22Rv1 (cell line): ENCODE measurements at regions not wholly inside any gene's neighbourhood (a gene's known extent, or its start where the extent isn't known, plus 50 kb on each side); places are given as distances from the start of the nearest gene placed in this dataset.
A peak's percentile ranks its signal among the peaks of the same experiment; 100 is the strongest.
"Not testable (repeated sequence)": the region's sequence is repeated elsewhere in the genome, so short reads cannot be mapped to it uniquely, and the experiment has no call there.

Source experiments
- H3K27ac ChIP-seq: fragments of 450-650 bp; 2 replicates; pipeline ENCODE4 v1.5.1; 2017
- ZFX ChIP-seq: fragments of 450-650 bp; IDR thresholded peaks from 2 replicates; pipeline ENCODE4 v1.6.1; 2017; ENCODE audit warnings: antibody characterized with exemption, borderline replicate concordance
- TF ChIP-seq, protein P1 (sequence below): fragments of 450-650 bp; IDR thresholded peaks from 2 replicates; pipeline ENCODE4 v1.5.1; 2017; ENCODE audit warnings: mild to moderate bottlenecking

GRCh38 chr5:105632043-105632442 is 2038.7 kb downstream of the EFNA5 start:
- no peak overlapping the region for H3K27ac ChIP-seq
- TF ChIP-seq, protein P1, sequence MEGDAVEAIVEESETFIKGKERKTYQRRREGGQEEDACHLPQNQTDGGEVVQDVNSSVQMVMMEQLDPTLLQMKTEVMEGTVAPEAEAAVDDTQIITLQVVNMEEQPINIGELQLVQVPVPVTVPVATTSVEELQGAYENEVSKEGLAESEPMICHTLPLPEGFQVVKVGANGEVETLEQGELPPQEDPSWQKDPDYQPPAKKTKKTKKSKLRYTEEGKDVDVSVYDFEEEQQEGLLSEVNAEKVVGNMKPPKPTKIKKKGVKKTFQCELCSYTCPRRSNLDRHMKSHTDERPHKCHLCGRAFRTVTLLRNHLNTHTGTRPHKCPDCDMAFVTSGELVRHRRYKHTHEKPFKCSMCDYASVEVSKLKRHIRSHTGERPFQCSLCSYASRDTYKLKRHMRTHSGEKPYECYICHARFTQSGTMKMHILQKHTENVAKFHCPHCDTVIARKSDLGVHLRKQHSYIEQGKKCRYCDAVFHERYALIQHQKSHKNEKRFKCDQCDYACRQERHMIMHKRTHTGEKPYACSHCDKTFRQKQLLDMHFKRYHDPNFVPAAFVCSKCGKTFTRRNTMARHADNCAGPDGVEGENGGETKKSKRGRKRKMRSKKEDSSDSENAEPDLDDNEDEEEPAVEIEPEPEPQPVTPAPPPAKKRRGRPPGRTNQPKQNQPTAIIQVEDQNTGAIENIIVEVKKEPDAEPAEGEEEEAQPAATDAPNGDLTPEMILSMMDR = no peak
- TF ChIP-seq ZFX = no peak

- TF ChIP-seq, protein P1 = no peak
- TF ChIP-seq ZFX = no peak
- H3K27ac ChIP-seq = no peak overlapping the region
Measured at GRCh38 chr5:105630803-105631202, 2039.9 kb downstream of the EFNA5 start.

DNA sequence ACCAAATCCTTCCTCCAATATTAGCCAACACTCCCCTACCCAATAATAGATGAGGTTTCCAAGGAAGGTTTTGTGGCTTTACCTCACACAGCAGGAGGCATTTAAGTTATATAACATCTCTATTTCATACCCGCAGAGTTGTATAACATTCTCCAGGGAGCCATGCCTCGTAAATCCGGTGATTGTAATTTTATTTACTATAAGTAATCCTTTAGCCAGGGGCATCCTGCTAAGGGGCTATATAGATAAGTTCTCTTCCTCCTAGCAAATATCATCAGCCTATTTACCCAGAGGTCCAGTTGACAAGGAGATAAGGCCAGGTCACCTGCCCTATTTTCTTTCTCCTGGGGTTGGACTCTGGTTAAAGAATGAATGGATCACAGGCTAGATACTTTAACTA is 2051.0 kb downstream of the EFNA5 start:
- no peak overlapping the region for H3K27ac ChIP-seq
- TF ChIP-seq, protein P1 = no peak
- TF ChIP-seq ZFX = no peak

GRCh38 chr5:105617436-105618215 is 2053.1 kb downstream of the EFNA5 start:
- no peak overlapping the region for H3K27ac ChIP-seq
- no peak for TF ChIP-seq ZFX

GRCh38 chr5:105616599-105616998 is 2054.0 kb upstream of the NUDT12 start:
- TF ChIP-seq, protein P1 = no peak
- no peak for TF ChIP-seq ZFX
- 0 out of 2 replicates have a peak overlapping the region, but pooled peaks have one; percentile 12 for H3K27ac ChIP-seq

- not testable (repeated sequence) for H3K27ac ChIP-seq
Measured at GRCh38 chr5:105602406-105602805, 2039.8 kb upstream of the NUDT12 start.

- no peak overlapping the region for H3K27ac ChIP-seq
- no peak for TF ChIP-seq ZFX
- TF ChIP-seq, protein P1 = no peak
Measured at GRCh38 chr5:105593011-105593760, 2030.6 kb upstream of the NUDT12 start.

DNA sequence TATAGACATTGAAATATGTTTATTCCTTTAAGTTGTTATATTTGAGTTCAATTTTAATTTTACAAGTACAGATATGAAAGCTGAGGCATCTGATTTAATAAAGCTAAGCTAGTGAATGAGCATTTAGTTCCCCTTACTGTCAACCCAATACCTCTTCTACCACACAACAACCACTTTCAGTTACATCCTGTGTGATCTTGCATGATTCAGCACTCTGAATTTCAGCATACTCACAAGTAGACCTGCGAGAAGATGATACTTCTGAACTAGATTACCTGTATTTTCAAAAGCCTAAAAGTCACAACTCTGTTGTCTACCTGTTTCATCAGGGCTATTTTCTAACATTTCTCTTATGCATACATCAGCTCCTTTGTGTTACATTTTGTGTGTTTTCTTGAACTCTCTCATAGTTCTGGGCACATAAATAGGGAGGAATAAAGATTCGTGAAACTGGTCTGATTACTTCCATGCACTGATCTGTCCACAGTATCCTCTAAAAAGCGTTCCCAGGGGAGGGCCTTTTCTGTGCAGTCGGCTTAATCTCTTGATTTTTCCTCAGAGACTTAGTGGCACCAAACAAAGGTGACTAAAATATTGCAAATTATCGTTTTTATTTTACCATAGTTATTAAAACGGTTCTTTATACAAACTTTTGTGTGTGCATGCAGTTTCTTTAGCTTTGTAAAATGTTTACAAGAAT is 2025.5 kb upstream of the NUDT12 start:
- no peak overlapping the region for H3K27ac ChIP-seq
- no peak for TF ChIP-seq ZFX
- TF ChIP-seq, protein P1 = no peak
